ENCODE measurements at regions not wholly inside any gene's neighbourhood (a gene's known extent, or its start where the extent isn't known, plus 50 kb on each side); places are given as distances from the start of the nearest gene placed in this dataset.

DNA sequence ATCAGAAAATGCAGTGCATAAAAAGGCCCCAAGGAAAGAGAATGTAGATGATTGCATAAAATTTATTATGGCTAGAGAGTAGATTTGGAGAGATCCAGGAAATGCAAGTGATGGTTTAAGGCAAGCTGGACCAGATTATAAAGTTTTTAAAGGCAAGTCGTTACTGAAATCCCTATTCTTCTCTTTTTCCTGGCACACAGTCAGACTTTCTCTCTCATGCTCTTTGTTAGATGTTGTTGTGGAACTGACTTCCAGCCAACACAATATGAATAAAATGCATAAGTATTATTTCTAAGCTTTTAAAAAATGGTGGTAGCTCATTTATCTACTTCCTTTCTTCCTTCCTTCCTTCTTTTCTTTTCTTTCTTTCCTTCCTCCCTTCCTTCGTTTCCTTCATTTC, 1085.4 kb upstream of the CDH6 start:
- TF ChIP-seq GABPA (IDR thresholded peaks at IDR 0.05; ENCODE audit: low read depth): no peak
- no peak for TF ChIP-seq POLR2AphosphoS5 (IDR thresholded peaks at IDR 0.05; ENCODE audit: low read depth, low read length)
- TF ChIP-seq USF2 (IDR thresholded peaks at IDR 0.05; ENCODE audit: borderline replicate concordance, low read depth, low read length): no peak
- TF ChIP-seq RAD21 (IDR thresholded peaks at IDR 0.05; ENCODE audit: low read length): no peak

Data from SK-N-SH (cell line).